Brain microvascular endothelial cell (primary cell): ENCODE measurements at regions not wholly inside any gene's neighbourhood (a gene's known extent, or its start where the extent isn't known, plus 50 kb on each side); places are given as distances from the start of the nearest gene placed in this dataset.

Experiments
- DNase-seq: peaks from one replicate; pipeline ENCODE4 v3.0.0-alpha.2; 2020
- H3K27ac ChIP-seq: fragments of 250-450 bp; sonication (Bioruptor Pico); 2 replicates; pipeline ENCODE4 v1.5.1; 2020; ENCODE audit warnings: mild to moderate bottlenecking, moderate library complexity
- H3K27me3 ChIP-seq: fragments of 250-450 bp; sonication (Bioruptor Pico); replicated peaks from 2 replicates; pipeline ENCODE4 v1.5.1; 2020; ENCODE audit warnings: mild to moderate bottlenecking
- H3K36me3 ChIP-seq: fragments of 250-450 bp; sonication (Bioruptor Pico); replicated peaks from 2 replicates; pipeline ENCODE4 v1.5.1; 2020; ENCODE audit warnings: mild to moderate bottlenecking
- H3K4me3 ChIP-seq: 2 replicates; pipeline ENCODE4 v1.5.1; 2011; ENCODE audit warnings: low read depth, mild to moderate bottlenecking, control low read depth, low read length, moderate library complexity
- CTCF ChIP-seq: IDR thresholded peaks from 2 replicates; pipeline ENCODE4 v1.5.1; 2011; ENCODE audit warnings: low read depth, mild to moderate bottlenecking, moderate library complexity, low read length, control low read depth, inconsistent platforms; ENCODE audit errors: missing control alignments
- in situ Hi-C: cut with HindIII; loops from 2 replicates; pipeline ENCODE4 v1.10.0; 2017; ENCODE audit warnings: low sequenced_read_pairs, low pct_ligation_motif_present

DNA sequence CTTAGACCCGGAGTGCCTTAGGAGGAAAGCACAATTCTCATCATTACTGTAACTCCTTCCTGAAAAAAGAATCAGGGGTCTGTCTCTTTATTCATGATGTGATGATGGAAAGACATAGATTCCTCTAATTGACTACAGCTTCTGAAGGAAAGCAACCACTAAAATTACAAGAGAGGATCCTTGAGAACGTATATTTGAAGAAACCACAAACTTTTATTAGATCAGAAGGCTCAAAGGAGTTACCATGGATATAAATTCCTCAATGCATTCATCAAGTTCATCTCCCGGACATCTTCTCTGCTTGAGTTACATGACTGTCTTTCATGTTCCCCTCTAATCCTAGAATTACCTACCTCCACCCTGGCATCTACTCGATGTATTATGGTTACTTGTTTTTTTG is 104.1 kb upstream of the PAPPA start:
- H3K36me3 ChIP-seq = no peaks in the 10 kb centered on the region
- TF ChIP-seq CTCF = no peak
- in situ Hi-C loops = no loop called here
- no peak overlapping the region for H3K27ac ChIP-seq
- H3K4me3 ChIP-seq = no peak overlapping the region
- no peaks in the 10 kb centered on the region for H3K27me3 ChIP-seq
- DNase-seq = no peak

DNA sequence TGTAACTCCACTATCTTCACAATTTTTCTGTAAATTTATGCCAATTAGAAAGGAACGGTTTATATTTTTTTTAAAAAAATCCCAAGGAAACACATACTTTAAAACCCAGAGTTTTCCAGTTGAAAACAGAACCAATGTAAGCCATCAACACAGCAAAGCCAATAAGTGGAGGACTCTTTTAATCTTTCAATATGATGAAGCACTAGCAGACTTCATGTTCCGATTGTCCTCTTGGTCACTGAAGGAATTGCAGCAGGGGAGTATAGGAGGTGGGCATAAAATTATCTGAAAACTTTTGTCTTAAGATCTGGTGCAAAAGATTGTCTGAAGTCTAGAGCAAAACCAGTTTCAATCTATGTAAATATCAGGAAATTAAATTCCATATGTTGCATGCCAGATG is 102.1 kb upstream of the PAPPA start:
- Histone ChIP-seq H3K36me3 (no peaks in the 10 kb centered on the region), H3K27me3 (no peaks in the 10 kb centered on the region), H3K4me3 (no peak overlapping the region), H3K27ac (no peak overlapping the region)
- no peak for TF ChIP-seq CTCF
- in situ Hi-C loops = no loop called here
- DNase-seq = no peak

DNA sequence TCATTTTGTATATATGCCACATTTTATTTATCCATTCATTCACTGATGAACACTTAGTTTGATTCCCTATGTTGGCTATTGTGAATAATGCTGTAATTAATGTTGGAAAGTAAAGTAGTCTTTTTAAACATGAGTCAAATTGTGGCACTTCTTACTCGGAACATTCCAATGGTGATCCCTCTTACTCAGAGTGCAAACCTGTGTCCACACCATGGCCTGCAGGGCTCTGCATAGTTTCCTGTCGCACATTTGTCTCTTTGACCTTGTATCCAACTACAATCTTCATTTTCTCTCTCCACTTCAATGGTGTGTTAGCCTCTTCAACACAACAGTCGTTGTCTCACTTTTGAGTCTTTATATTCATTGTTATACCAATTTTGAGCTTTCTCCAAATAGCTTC is 98.1 kb upstream of the PAPPA start:
- Histone ChIP-seq H3K27me3 (no peaks in the 10 kb centered on the region), H3K36me3 (no peaks in the 10 kb centered on the region), H3K4me3 (no peak overlapping the region), H3K27ac (no peak overlapping the region)
- in situ Hi-C loops = no loop called here
- TF ChIP-seq CTCF = no peak
- no peak for DNase-seq

GRCh38 chr9:116057371-116057770 is 96.2 kb upstream of the PAPPA start:
- Histone ChIP-seq H3K27me3 (no peaks in the 10 kb centered on the region), H3K36me3 (no peaks in the 10 kb centered on the region), H3K27ac (no peak overlapping the region), H3K4me3 (no peak overlapping the region)
- TF ChIP-seq CTCF = no peak
- in situ Hi-C loops = no loop called here
- no peak for DNase-seq

DNA sequence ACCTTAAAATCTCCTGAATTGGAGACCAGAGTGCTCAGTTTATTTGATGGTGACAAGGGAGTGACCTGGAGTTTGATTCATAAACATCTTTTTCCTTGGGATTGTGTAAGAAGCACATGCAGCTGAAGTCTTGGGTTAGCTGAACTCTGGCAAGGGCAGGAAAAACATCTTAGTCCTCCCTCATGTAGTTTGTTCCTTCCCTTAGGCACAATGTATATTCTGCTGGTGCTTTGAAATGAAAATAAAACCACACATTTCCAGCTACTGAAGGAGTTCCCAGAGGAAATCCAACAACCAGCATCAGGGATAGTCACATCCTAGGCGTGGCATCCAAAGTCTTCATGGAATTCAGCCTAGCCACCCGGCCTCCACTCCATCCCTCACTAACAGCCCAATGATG is 95.2 kb upstream of the PAPPA start:
- no peak for DNase-seq
- Histone ChIP-seq H3K27ac (no peak overlapping the region), H3K36me3 (no peaks in the 10 kb centered on the region), H3K27me3 (no peaks in the 10 kb centered on the region), H3K4me3 (no peak overlapping the region)
- in situ Hi-C loops = no loop called here
- no peak for TF ChIP-seq CTCF

DNA sequence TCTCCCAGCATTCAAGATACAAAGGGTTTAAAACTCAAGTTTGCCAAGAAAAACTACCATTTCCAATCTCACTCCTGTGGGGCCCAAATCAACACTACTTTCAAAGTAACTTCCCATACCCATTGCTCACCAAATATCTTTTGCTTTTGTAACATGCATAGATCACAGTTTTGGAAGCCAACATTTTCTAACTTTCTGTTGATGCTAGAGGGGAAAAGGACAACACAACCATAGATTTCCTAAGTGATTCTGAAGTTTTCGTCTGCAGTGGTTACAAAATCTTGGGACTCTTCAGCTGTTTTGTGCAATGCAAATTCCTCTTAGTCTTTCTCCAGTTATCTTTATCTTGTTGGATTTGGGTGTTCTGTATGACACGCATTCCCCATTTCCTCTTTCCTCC is 94.1 kb upstream of the PAPPA start:
- Histone ChIP-seq H3K36me3 (no peaks in the 10 kb centered on the region), H3K4me3 (no peak overlapping the region), H3K27ac (no peak overlapping the region), H3K27me3 (no peaks in the 10 kb centered on the region)
- TF ChIP-seq CTCF = no peak
- no peak for DNase-seq
- in situ Hi-C loops = no loop called here
